Neural cell (in vitro differentiated cells): ENCODE measurements at regions not wholly inside any gene's neighbourhood (a gene's known extent, or its start where the extent isn't known, plus 50 kb on each side); places are given as distances from the start of the nearest gene placed in this dataset.

Experiments
- CTCF ChIP-seq: fragments of 450-650 bp; IDR thresholded peaks from 2 replicates; pipeline ENCODE4 v1.5.1; 2014; ENCODE audit warnings: antibody characterized with exemption, mild to moderate bottlenecking, moderate library complexity; ENCODE audit not compliant: poor library complexity, severe bottlenecking
- EP300 ChIP-seq: fragments of 450-650 bp; conservative IDR thresholded peaks from 2 replicates; pipeline ENCODE4 v1.6.1; 2014; ENCODE audit warnings: antibody characterized with exemption, mild to moderate bottlenecking, moderate library complexity; ENCODE audit not compliant: poor library complexity, severe bottlenecking
- EZH2 ChIP-seq: fragments of 200-600, 300-800 bp; shearing (Covaris generic), sonication (generic); IDR thresholded peaks from 2 replicates; pipeline ENCODE4 v1.6.1; 2014; ENCODE audit warnings: antibody characterized with exemption, low read length, borderline replicate concordance, mild to moderate bottlenecking; ENCODE audit not compliant: insufficient read depth, poor library complexity, severe bottlenecking
- MXI1 ChIP-seq: fragments of 450-650 bp; conservative IDR thresholded peaks from 2 replicates; pipeline ENCODE4 v1.6.1; 2014; ENCODE audit warnings: antibody characterized with exemption, mild to moderate bottlenecking; ENCODE audit not compliant: poor library complexity, severe bottlenecking
- POLR2AphosphoS5 ChIP-seq: IDR thresholded peaks from 2 replicates; pipeline ENCODE4 v1.6.1; 2012
- RAD21 ChIP-seq: fragments of 450-650 bp; conservative IDR thresholded peaks from 2 replicates; pipeline ENCODE4 v1.6.1; 2014; ENCODE audit warnings: antibody characterized with exemption, mild to moderate bottlenecking, moderate library complexity
- REST ChIP-seq: IDR thresholded peaks from 2 replicates; pipeline ENCODE4 v1.6.1; 2012; ENCODE audit warnings: borderline replicate concordance
- SMC3 ChIP-seq: fragments of 450-650 bp; conservative IDR thresholded peaks from 2 replicates; pipeline ENCODE4 v1.6.1; 2014; ENCODE audit warnings: antibody characterized with exemption, mild to moderate bottlenecking, moderate library complexity; ENCODE audit not compliant: poor library complexity
- TAF1 ChIP-seq: IDR thresholded peaks from 2 replicates; pipeline ENCODE4 v1.6.1; 2012; ENCODE audit warnings: low read depth

- TF ChIP-seq CTCF, result no peak
- no peak for TF ChIP-seq EZH2
- TF ChIP-seq RAD21, result no peak
- TF ChIP-seq SMC3, result no peak
- no peak for TF ChIP-seq POLR2AphosphoS5
- no peak for TF ChIP-seq EP300
- TF ChIP-seq MXI1, result no peak
- no peak for TF ChIP-seq TAF1
- no peak for TF ChIP-seq REST
Measured at GRCh38 chr21:28856588-28857250, 136.0 kb downstream of the LTN1 start.
